IPS DF 19.7 (cell line): ENCODE measurements at regions not wholly inside any gene's neighbourhood (a gene's known extent, or its start where the extent isn't known, plus 50 kb on each side); places are given as distances from the start of the nearest gene placed in this dataset.
"Not testable (repeated sequence)": the region's sequence is repeated elsewhere in the genome, so short reads cannot be mapped to it uniquely, and the experiment has no call there.

Experiments
- DNase-seq: peaks from one replicate; pipeline ENCODE4 v3.0.0-alpha.2; 2013; ENCODE audit warnings: low read depth, low spot score

DNA sequence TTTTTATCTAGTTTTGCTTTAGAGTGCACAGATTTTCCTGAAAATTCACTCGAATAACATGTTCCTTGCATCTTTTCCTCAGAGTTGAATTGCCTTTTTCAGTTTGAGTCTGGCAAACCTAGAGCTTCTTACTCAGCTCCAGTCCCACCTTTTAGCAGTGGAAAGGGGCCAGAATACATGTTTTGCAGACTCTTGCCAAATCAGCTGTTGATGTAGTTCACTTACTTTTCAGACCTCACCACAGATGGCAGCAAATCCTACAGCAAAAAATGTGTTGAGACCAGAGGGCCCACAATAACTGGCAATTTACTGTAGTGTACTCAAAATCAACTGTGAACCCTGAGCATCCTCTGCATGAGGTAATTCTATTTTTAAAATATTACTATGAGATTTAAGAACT is 545.2 kb upstream of the ACO1 start:
- DNase-seq, result no peak

DNA sequence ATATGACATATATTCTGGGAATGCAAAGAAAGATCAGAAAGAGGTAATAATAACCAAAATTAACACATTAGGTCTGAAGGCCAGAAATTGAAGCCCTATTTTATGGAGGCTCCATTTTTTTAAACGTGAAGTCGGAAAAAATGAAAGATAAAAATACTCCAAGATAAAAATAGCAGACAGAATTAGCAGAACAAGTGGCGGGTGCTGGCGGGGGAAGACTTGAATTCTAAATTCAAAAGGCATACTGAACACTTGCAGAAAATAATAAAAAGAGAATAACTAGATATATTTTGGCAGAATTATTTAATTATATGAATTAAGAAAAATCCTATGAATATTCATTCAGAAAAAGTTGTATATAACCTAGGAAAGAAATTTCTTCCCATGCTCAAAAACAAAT is 543.7 kb upstream of the ACO1 start:
- DNase-seq, result no peak

DNA sequence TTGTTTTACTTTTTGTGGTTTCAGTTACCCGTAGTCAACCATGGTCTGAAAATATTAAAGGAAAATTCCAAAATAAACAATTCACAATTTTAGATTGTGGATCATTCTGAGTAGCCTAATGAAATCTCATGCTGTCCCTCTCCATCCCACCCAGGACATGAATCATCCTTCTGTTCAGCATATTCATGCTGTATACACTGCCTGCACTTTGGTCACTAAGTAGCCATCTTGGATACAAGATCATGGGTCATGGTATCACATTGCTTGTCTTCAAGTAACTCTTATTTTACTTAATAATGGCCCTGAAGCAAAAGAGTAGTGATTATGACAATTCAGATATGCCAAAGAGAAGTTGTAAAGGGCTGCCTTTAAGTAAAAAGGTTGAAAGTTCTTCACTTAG is 536.5 kb upstream of the ACO1 start:
- no peak for DNase-seq

DNA sequence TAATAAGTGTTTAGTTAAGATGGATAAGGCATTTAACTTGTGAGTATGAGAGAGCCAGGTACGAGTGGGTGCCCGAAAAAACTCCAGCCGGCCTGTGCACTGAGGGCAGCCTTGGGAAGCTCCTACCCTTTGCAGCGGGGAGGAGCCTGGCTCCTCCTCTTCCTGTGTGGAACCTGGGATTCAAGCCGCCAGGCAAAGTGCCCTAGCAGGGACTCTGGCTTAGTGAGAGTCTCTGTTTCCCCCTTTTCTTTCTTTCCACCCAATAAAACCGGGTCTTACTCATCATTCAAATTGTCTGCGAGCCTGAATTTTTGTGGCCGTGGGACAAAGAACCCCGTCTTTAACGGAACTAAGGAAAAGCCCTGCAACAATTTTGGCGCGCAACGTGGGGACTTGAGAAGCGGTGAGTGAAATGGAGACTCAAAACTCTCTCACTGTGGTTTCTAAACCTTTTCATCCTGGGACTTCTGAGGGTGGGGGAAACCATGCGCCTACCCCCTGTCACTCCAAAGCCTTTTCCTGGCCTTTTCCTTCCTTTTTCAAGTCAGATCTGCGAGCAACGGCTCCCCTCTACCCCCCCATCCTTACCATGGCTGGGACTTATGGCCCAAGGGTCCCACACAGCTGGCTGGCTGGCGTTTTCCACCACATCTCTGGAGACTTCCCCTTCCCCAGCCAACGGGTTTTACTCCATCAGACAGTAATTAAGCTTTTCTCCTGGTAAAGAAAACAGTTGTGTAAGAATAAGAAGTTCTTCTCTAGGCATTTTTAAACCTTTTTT is 535.7 kb upstream of the ACO1 start:
- DNase-seq, result no peak

DNA sequence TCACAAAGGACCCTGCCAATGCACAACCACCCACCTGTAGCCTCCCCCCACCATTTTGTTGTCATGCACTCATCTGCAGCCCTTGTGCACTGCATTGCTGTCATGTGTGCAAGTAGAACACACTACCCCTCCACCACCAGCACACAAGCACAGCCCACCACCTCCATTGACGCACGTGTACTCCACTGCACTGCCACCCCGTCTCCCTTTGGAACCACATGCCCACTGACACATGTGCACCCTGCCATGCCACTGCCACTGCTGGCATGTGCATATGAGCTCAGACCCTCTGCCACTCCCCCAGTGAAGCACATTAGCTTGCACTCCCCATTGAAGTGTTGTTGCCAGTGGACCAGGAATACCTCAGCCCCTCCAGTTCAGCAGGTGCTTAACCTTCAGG is 530.3 kb upstream of the ACO1 start:
- DNase-seq, result no peak

DNA sequence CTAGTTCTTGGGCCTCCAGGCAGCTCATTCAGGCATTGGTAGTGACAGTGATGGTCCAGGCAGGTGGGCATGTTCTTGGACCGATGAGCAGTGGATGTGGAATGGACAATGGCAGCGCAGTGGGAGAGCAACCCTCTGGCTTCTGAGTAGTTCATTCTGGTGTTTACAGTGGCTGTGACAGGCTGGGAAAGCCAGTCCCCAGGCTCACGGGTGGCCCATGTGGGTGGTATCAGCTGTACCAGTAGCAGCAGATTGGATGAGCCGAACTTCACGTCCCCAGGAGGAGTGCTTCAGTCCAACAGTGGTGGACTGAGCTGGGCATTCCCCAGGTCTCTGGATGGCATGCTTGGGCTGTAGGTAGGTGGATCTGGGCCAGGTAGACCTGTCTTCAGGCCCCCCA is 515.6 kb upstream of the ACO1 start:
- no peak for DNase-seq

DNA sequence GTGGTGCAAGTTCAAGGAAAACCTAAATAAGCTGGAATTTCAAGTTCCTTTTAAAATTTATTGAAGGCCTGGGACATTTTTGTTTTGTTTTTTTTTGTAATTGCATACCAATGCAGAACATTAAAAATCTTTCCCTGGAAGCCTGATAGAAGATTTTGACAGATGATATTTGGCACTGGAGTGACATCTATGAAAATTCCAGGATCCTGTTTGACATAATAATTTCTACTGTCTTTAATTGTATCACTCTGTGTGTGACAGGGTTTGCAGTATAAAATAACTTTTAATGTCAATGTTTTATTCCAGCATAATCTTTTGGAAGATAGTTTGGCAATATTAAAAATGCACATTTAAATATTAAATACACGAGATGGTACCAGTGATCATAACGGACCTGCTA is 514.2 kb upstream of the ACO1 start:
- no peak for DNase-seq

DNA sequence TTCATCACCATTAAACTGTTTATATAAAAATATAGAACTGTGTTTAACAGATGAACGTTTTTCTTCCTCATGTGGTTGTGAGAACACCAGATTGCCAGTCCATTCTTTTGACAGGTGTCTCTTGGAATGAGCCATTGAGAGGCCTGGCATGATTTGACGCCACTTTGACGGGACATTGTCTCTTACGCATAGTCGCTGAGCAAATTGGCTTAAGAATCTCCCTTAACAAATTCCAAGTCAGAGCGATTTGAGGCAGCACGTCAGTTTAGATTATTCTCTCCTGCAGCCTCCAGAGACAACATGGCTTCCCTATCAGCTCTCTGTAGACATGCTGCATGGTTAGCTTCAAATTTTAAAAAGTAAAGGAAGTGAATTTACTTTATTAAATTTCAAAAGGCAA is 510.7 kb upstream of the ACO1 start:
- DNase-seq, result no peak

DNA sequence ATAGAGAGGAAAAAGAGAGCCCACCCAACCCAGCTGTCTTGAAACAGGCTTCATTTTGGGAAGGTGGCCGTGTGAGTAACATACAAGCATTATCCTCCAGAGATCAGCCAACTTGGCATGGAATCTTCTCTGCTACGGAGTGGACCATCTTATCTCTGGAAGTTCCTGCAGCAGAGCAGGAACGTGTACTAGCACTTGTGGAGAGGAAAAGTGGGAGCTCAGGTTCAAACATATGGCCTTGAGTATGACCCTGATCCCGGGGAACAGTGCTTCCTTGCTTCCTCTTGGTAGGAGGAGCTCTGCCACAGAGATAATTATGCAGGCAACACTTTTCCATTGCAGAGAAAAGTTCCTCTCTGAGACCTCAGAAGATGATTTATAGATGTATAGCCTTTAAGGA is 490.4 kb upstream of the ACO1 start:
- no peak for DNase-seq

DNA sequence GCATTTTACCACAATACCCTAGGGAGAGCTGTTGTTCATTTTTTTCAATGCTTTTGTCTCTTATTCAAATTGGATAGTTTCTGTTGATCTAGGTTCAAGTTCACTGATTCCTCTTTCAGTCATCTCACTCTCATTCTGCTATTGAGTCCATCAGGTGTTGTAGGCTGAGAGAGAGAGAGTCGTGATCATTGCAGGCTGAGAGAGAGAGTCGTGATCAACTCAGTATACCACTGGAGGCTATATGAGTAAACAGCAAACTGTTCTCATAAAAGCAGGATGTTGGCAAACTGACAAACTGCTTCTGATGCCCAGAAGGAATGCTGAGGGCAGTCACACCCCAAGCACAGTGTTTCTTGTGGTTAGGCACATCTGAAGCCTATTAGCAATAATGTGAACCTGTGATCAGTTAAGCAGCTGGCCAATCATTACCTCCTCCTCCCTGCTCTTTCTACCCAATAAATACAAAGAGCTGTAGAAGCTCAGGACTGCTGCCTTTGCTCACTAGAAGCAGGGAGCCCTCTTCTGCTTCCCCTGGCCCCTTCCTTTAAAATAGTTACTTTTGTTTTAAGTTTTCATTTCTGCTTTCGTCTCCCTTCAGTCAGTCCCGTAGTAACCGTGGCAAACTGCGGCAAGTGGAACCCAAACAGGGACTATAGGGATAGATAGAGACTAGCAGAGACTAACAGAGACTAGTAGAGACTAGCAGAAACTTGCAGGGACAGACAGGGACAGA is 476.1 kb upstream of the ACO1 start:
- no peak for DNase-seq

DNA sequence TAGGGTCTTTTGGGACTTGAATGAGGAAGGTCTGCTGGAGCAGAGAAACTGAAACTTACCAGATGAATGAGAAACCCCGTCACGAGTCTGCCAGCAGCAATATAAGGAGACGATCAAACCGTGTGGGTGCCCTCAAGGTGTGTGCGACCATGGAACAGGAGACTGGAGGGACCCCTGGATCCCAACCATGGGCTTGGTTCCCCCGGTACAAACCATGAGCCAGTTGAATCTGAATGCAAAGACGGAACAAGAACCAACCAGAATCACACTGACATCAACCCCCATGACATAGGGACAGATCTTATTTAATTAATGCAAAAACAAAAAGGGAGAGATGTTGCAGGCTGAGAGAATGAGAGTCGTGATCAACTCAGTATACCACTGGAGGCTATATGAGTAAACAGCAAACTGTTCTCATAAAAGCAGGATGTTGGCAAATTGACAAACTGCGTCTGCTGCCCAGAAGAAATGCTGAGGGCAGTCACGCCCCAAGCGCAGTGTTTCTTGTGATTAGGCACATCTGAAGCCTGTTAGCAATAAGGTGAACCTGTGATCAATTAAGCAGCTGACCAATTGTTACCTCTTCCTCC is 475.5 kb upstream of the ACO1 start:
- DNase-seq, result no peak

DNA sequence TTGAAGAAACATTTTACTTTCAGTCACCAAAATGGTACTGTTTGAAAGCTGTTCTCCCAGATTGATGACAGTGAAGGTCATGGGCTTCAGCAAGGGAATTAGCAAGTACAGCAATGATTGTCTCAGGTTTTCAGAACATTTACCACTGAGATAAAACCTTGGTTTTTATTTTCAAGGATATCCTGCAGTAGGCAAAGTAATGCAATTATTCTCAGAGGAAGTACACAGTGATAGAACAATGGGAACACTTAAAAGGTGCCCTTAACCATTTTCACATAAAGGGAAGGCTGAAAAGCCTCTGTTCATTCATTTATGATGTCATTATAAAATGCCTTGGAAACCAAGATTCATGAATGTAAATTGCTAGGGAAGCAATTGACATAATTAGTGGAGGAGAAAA is 471.8 kb upstream of the ACO1 start:
- no peak for DNase-seq

DNA sequence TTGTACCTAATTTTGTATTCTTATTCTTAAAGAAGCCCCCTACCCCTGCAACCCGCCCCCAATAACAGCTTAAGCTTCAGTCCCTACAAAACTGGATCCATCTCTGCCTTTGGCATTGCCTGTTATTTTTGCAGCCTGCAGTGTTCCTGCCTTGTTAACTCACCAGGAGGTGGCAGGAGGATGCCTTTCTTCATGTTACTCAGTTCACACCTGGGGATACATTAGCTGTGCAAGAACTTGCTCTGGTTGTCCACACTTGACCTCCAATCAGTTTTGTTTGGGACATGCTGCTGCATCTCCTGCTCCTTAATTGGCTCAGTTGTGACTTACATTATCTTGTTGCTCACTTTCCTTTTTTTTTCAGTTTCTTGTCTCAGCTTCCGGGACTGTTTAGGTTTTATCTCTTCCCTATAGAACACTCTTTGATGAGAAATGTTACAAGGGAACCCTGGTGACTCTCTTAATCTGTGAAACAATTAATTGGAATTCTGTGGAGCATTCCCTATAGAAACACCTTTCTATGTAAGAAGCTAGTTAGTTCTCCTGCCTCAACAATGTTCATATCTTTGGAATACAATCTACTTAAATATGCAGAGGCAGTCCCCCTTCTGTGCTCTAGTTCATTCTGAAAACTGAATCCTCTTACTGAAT is 467.7 kb upstream of the ACO1 start:
- peak; percentile 38 for DNase-seq

DNA sequence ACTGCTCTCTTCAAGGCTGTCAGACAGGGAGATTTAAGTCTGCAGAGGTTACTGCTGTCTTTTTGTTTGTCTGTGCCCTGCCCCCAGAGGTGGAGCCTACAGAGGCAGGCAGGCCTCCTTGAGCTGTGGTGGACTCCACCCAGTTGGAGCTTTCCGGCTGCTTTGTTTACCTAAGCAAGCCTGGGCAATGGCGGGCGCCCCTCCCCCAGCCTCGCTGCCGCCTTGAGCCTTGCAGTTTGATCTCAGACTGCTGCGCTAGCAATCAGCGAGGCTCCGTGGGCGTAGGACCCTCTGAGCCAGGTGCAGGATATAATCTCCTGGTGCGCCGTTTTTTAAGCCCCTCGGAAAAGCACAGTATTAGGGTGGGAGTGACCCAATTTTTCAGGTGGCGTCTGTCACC is 446.7 kb upstream of the ACO1 start:
- not testable (repeated sequence) for DNase-seq

DNA sequence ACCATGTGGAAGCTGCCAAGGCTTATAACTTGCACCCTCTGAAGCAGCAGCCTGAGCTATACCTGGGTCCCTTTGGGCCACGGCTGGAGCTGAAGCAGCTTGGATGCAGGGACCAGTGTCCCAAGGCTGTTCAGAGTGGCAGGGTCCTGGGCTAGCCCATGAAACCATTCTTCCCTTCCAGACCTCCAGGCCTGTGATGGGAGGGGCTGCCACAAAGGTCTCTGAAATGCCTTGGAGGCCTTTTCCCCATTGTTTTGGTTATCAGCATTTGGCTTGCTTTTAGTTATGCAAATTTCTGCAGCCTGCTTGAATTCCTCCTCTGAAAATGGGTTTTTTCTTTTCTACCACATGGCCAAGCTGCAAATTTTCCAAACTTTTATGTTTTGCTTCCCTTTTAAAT is 433.7 kb upstream of the ACO1 start:
- DNase-seq, result no peak

DNA sequence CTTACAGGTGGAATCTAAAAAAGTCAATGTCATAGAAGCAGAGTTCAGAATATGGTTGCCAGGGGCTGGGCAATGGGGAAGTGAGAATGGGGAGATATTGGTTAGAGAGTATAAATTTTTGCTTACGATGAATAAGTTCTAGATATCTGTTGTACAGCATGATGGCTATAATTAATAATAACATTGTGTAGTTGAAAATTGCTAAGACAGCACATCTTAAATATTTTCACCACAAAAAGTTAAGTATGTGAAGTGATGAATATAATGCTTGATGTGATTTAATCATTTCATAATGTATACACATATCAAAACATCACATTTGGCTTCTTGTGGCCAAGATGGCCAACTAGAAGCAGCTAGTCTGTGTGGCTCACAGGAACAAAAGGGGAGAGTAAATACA is 425.9 kb upstream of the ACO1 start:
- DNase-seq, result no peak

DNA sequence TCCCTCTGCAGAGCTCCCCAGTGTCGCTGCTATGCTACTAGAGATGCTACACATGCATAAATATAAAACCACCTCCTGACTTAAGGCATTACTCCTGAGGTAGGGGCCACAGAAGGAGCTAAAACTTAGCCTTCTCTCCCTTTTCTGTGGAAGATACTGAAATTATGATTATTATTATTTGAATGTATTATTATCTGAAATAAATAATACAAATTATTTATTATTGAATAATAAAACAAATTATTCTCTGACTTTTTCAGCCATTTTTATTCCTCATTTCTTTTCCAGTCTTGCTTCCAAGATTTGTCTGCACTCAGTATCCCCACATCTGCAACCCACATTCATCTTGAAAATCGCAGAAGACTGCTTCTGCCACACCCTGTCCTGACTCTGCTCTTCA is 414.9 kb upstream of the ACO1 start:
- DNase-seq, result no peak

DNA sequence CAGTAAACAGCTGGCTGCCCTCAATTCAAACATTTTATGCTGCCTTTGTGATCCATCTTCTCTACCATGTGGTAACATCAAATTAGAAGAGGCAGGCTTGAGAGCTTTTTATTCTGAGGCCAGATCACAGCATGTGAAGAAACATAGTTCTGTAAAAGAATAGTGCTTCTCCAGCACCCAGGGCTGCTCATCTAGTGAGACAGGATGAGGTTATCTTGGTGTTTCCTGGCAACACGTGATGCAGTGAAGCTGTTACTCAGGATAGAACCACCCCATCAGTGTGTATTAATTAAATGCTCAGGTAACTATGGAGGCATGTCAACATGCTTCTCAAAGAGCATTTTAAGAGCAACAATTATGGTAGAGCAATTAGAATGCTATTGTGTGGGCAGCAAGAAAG is 400.5 kb upstream of the ACO1 start:
- no peak for DNase-seq

DNA sequence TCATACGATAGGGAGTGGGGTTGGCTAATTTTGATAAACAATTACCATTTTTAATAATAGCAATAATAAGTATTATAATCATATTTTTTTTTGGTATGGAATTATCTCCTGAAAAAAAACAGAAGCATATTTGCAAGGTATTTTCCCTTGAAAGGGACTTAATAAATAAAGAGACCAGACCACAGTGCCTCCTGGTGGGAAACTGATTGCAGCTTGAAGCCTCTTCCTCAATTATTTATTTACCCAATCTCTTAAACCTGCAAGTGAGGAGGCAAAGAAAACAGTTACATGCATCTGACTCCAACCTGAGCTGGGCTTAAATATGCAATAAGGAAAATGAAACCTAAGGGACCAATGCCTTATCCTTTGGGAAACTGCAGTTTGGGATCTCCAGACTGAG is 388.1 kb upstream of the ACO1 start:
- peak; percentile 7 for DNase-seq

DNA sequence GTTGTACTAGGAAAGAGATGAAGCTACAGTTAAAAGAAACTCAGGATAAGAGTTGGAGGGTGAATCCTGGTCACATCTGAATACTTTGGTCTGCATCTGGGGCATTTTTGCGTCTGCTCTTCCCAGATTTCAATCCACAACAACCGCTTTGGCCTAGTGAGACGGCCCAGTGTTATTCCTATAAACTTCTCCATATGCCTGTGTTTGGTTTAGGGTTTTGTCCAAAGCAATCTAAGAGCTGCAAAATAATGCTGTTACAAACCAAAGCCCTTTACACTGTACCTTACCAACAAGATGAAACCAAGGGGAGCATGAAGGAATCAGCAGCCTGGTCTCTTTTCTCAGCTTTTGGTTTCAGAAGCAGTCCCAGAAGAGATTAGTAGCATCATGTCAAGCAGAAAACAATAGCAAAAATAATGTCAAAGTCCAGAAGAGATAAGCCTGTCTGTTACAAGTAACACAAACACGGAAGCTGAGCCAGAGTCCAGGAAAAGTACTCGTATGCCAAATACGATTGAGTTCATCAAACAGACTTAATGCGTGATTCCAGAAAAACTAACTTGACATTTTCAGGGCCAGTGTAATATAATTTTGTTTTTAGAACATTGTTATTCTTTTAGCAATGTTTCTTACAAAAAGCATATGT is 379.9 kb upstream of the ACO1 start:
- DNase-seq, result no peak

DNA sequence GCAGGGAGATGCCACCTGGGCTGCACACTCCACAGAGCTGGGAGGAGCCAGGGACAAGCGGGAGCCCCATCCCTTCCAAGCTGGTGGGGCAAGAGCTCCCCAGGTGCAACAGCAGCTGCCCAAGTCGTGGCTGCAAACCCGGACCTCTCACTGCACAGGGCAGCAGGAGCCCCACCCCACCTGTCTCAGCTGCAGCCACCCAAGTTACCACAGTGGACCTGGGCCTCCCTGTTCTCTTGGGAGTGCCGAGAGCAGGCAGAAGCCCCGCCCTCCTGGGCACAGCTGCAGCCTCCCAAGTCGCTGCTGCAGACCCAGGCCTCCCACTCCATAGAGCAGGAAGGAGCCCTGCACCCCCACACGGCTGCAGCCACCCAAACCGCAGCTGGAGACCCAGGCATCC is 374.1 kb upstream of the ACO1 start:
- DNase-seq, result no peak

DNA sequence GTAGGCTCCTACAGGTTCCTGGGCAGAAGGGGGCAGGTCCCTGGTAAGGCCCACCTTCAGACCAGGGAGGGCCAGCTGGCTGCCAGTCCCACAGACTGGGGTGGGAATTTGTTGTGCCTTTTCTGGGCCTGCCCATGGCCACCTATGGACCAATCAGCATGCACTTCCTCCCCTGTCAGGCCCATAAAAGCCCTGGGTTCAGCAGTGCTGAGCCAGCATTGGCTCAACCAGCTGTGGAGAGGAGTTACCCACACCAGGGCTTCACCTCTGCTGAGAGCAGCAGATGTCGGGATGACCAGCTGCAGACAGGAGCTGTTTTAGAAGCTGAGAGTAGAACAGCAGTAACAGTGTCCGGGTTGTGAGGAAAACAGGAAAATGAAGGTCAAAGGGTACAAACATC is 373.4 kb upstream of the ACO1 start:
- DNase-seq, result no peak
